OCI-LY1 (cell line): ENCODE measurements at regions not wholly inside any gene's neighbourhood (a gene's known extent, or its start where the extent isn't known, plus 50 kb on each side); places are given as distances from the start of the nearest gene placed in this dataset.

Experiments used
- H2AFZ ChIP-seq: fragments of 200-600 bp; sonication (generic), shearing (Covaris generic); 2 replicates; pipeline ENCODE4 v1.6.0; 2014; ENCODE audit warnings: antibody characterized with exemption, mild to moderate bottlenecking, low read length
- H3F3A ChIP-seq: fragments of 200-600 bp; sonication (generic), shearing (Covaris generic); 2 replicates; pipeline ENCODE4 v1.6.0; 2014; ENCODE audit warnings: mild to moderate bottlenecking, antibody characterized with exemption, low read length, moderate library complexity; ENCODE audit not compliant: insufficient read depth
- H3K27ac ChIP-seq: fragments of 200-600 bp; sonication (generic); 2 replicates; pipeline ENCODE4 v1.5.1; 2014; ENCODE audit warnings: low read length, mixed run types, mild to moderate bottlenecking, low read depth; ENCODE audit not compliant: poor library complexity, severe bottlenecking
- H3K27me3 ChIP-seq: fragments of 200-600 bp; sonication (generic); 2 replicates; pipeline ENCODE4 v1.6.0; 2014; ENCODE audit warnings: antibody characterized with exemption, mild to moderate bottlenecking, low read length, moderate library complexity; ENCODE audit not compliant: insufficient read depth
- H3K36me3 ChIP-seq: fragments of 200-600 bp; sonication (generic); 2 replicates; pipeline ENCODE4 v1.6.1; 2014; ENCODE audit warnings: mild to moderate bottlenecking, antibody characterized with exemption, low read length, moderate library complexity, mixed read lengths; ENCODE audit not compliant: insufficient read depth
- H3K4me1 ChIP-seq: fragments of 200-600 bp; sonication (generic); 2 replicates; pipeline ENCODE4 v1.5.1; 2014; ENCODE audit warnings: mild to moderate bottlenecking, low read length, moderate library complexity; ENCODE audit not compliant: insufficient read depth, severe bottlenecking
- H3K4me2 ChIP-seq: fragments of 200-600 bp; sonication (generic), shearing (Covaris generic); 2 replicates; pipeline ENCODE4 v1.6.1; 2014; ENCODE audit warnings: low read length
- H3K4me3 ChIP-seq: fragments of 200-600 bp; sonication (generic); 2 replicates; pipeline ENCODE4 v1.5.1; 2014; ENCODE audit warnings: low read length, low read depth, mild to moderate bottlenecking, mixed read lengths; ENCODE audit not compliant: poor library complexity, severe bottlenecking
- H3K79me2 ChIP-seq: fragments of 200-600 bp; shearing (Covaris generic); 2 replicates; pipeline ENCODE4 v1.6.1; 2016; ENCODE audit warnings: mixed run types, low read length, mixed read lengths; ENCODE audit not compliant: insufficient read depth
- H3K9ac ChIP-seq: fragments of 200-600 bp; sonication (generic), shearing (Covaris generic); 2 replicates; pipeline ENCODE4 v1.6.1; 2014; ENCODE audit warnings: mild to moderate bottlenecking, low read length, mixed read lengths
- H3K9me2 ChIP-seq: fragments of 200-600 bp; sonication (generic), shearing (Covaris generic); 2 replicates; pipeline ENCODE4 v1.6.1; 2014; ENCODE audit warnings: low read depth, mild to moderate bottlenecking, low read length, mixed read lengths
- H3K9me3 ChIP-seq: fragments of 200-600 bp; shearing (Covaris generic); 2 replicates; pipeline ENCODE4 v1.6.1; 2014; ENCODE audit warnings: low read length, mixed read lengths
- H4K20me1 ChIP-seq: fragments of 200-600 bp; sonication (generic), shearing (Covaris generic); 2 replicates; pipeline ENCODE4 v1.6.0; 2016; ENCODE audit warnings: mild to moderate bottlenecking, low read length; ENCODE audit not compliant: insufficient read depth
- EZH2 ChIP-seq: fragments of 200-600 bp; sonication (generic), shearing (Covaris generic); IDR thresholded peaks from 2 replicates; pipeline ENCODE4 v1.8.0; 2017; ENCODE audit warnings: borderline replicate concordance, mixed run types, mild to moderate bottlenecking, antibody characterized with exemption, low read length, moderate library complexity, mixed read lengths
- TF ChIP-seq, protein P1 (sequence below): fragments of 200-600 bp; sonication (generic), shearing (Covaris generic); IDR thresholded peaks from 2 replicates; pipeline ENCODE4 v1.5.1; 2017; ENCODE audit warnings: mild to moderate bottlenecking, antibody characterized with exemption, low read length, moderate library complexity, mixed read lengths

DNA sequence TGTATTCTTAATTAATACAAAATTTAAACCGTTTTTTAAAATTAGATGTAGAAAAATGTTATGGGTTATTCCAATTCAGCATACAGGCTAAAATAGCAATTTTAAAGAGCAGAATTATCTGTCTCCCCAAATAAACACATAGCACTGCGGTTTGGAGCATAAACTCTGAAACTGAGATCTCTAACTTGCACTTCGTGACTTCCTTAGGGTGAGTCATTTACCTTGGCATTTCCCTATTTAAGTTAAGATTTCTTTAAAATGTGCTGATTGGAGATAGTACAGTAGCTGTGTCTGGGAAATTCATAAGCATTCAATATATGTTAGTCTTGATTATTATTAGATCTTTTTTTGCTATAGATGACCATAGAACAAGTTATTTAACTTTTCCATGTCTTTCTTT, 143.8 kb downstream of the KDM5D start:
- no peak overlapping the region for H3K27ac ChIP-seq
- no peaks in the 10 kb centered on the region for H3K9me2 ChIP-seq
- TF ChIP-seq EZH2, result no peak
- TF ChIP-seq, protein P1, sequence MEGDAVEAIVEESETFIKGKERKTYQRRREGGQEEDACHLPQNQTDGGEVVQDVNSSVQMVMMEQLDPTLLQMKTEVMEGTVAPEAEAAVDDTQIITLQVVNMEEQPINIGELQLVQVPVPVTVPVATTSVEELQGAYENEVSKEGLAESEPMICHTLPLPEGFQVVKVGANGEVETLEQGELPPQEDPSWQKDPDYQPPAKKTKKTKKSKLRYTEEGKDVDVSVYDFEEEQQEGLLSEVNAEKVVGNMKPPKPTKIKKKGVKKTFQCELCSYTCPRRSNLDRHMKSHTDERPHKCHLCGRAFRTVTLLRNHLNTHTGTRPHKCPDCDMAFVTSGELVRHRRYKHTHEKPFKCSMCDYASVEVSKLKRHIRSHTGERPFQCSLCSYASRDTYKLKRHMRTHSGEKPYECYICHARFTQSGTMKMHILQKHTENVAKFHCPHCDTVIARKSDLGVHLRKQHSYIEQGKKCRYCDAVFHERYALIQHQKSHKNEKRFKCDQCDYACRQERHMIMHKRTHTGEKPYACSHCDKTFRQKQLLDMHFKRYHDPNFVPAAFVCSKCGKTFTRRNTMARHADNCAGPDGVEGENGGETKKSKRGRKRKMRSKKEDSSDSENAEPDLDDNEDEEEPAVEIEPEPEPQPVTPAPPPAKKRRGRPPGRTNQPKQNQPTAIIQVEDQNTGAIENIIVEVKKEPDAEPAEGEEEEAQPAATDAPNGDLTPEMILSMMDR, result no peak
- H3K9ac ChIP-seq, result no peak overlapping the region
- H3K36me3 ChIP-seq, result peaks cover 50% of the 10 kb centered on the region
- no peaks in the 10 kb centered on the region for H3K27me3 ChIP-seq
- H3K4me1 ChIP-seq, result no peaks in the 10 kb centered on the region
- H3K9me3 ChIP-seq, result no peaks in the 10 kb centered on the region
- H4K20me1 ChIP-seq, result no peaks in the 10 kb centered on the region
- no peak overlapping the region for H2AFZ ChIP-seq
- H3K4me3 ChIP-seq, result no peak overlapping the region
- no peak overlapping the region for H3K4me2 ChIP-seq
- H3K79me2 ChIP-seq, result no peaks in the 10 kb centered on the region
- H3F3A ChIP-seq, result no peaks in the 10 kb centered on the region

DNA sequence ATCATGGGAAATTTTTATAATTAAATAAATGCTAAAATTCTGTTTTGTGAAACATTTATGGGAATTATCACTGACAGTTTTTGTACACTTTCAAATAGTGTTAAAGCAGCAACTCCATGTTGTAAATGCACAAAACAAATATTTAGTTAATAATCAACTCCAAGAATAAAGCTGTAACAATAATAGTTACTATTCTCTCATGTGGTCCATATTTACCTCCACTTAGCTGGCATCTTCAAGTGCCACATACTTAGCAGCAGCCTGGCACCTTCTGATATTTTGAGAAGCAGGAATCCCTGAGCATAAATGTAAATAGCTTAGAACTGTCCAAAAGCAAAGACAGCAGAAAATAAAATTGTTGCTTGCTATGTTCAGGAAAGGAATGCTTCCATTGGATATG, 154.3 kb downstream of the KDM5D start:
- no peaks in the 10 kb centered on the region for H3K9me3 ChIP-seq
- no peaks in the 10 kb centered on the region for H3F3A ChIP-seq
- no peaks in the 10 kb centered on the region for H3K9me2 ChIP-seq
- H3K4me3 ChIP-seq, result no peak overlapping the region
- H3K9ac ChIP-seq, result no peak overlapping the region
- no peak overlapping the region for H3K4me2 ChIP-seq
- H3K4me1 ChIP-seq, result no peaks in the 10 kb centered on the region
- H3K27ac ChIP-seq, result no peak overlapping the region
- TF ChIP-seq, protein P1, result no peak
- no peak for TF ChIP-seq EZH2
- H3K27me3 ChIP-seq, result no peaks in the 10 kb centered on the region
- H2AFZ ChIP-seq, result no peak overlapping the region
- no peaks in the 10 kb centered on the region for H4K20me1 ChIP-seq
- H3K36me3 ChIP-seq, result peaks cover 32% of the 10 kb centered on the region; the same call in 1 of the 2 replicates
- H3K79me2 ChIP-seq, result no peaks in the 10 kb centered on the region

DNA sequence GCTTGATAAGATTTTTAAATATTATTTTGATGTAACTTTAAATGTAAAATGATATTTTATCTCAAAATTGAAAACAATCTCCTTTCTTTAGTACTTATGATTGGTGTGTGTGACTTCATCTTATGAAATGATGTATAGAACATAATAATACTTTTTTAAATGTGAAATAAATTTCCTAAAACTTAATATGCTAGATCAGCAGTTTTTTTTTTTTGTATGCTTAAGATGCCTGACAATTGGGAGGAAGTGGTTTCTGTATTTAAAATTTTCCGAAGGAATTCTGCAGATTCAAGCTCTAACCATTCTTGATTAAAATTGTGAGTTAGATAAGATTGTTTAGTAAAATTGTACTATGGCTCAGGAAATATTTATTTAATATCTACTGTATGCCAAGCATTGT, 154.9 kb downstream of the KDM5D start:
- H3K4me2 ChIP-seq, result no peak overlapping the region
- H3K36me3 ChIP-seq, result peaks cover 31% of the 10 kb centered on the region; the same call in 1 of the 2 replicates
- no peak overlapping the region for H3K27ac ChIP-seq
- no peak overlapping the region for H3K4me3 ChIP-seq
- H3K27me3 ChIP-seq, result no peaks in the 10 kb centered on the region
- TF ChIP-seq, protein P1, result no peak
- TF ChIP-seq EZH2, result no peak
- H4K20me1 ChIP-seq, result no peaks in the 10 kb centered on the region
- no peak overlapping the region for H2AFZ ChIP-seq
- no peaks in the 10 kb centered on the region for H3K9me2 ChIP-seq
- no peaks in the 10 kb centered on the region for H3F3A ChIP-seq
- no peaks in the 10 kb centered on the region for H3K4me1 ChIP-seq
- H3K9me3 ChIP-seq, result no peaks in the 10 kb centered on the region
- H3K79me2 ChIP-seq, result no peaks in the 10 kb centered on the region
- no peak overlapping the region for H3K9ac ChIP-seq
